ENCODE measurements at regions not wholly inside any gene's neighbourhood (a gene's known extent, or its start where the extent isn't known, plus 50 kb on each side); places are given as distances from the start of the nearest gene placed in this dataset.

DNA sequence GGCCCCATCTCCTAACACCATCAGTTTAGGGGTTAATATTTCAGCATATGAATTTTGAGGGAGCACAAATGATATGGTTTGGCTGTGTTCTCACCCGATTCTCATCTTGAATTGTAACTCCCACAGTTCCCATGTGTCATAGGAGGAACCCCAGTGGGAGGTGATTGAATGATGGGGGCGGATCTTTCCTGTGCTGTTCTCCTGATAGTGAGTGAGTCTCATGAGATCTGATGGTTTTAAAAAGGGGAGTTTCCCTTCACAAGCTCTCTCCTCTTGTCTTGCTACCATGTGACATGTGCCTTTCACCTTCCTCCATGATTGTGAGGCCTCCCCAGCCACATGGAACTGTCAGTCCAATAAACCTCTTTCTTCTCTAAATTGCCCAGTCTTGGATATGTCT is 73.8 kb upstream of the TJP1 start:
- ATAC-seq: no peak
- TF ChIP-seq, protein P1, sequence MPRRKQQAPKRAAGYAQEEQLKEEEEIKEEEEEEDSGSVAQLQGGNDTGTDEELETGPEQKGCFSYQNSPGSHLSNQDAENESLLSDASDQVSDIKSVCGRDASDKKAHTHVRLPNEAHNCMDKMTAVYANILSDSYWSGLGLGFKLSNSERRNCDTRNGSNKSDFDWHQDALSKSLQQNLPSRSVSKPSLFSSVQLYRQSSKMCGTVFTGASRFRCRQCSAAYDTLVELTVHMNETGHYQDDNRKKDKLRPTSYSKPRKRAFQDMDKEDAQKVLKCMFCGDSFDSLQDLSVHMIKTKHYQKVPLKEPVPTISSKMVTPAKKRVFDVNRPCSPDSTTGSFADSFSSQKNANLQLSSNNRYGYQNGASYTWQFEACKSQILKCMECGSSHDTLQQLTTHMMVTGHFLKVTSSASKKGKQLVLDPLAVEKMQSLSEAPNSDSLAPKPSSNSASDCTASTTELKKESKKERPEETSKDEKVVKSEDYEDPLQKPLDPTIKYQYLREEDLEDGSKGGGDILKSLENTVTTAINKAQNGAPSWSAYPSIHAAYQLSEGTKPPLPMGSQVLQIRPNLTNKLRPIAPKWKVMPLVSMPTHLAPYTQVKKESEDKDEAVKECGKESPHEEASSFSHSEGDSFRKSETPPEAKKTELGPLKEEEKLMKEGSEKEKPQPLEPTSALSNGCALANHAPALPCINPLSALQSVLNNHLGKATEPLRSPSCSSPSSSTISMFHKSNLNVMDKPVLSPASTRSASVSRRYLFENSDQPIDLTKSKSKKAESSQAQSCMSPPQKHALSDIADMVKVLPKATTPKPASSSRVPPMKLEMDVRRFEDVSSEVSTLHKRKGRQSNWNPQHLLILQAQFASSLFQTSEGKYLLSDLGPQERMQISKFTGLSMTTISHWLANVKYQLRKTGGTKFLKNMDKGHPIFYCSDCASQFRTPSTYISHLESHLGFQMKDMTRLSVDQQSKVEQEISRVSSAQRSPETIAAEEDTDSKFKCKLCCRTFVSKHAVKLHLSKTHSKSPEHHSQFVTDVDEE (CRISPR knock-in tag; IDR thresholded peaks at IDR 0.05): no peak
- no peak for TF ChIP-seq ESRRG (CRISPR knock-in tag; IDR thresholded peaks at IDR 0.05)
- no peak for TF ChIP-seq GLIS3 (CRISPR knock-in tag; IDR thresholded peaks at IDR 0.05)
- no peak for TF ChIP-seq TOX (CRISPR knock-in tag; IDR thresholded peaks at IDR 0.05; ENCODE audit: borderline replicate concordance)
- no peak for TF ChIP-seq CSDC2 (CRISPR knock-in tag; IDR thresholded peaks at IDR 0.05)
- no peak for TF ChIP-seq TCF4 (CRISPR knock-in tag; IDR thresholded peaks at IDR 0.05; ENCODE audit: borderline replicate concordance)
- TF ChIP-seq, protein P2, sequence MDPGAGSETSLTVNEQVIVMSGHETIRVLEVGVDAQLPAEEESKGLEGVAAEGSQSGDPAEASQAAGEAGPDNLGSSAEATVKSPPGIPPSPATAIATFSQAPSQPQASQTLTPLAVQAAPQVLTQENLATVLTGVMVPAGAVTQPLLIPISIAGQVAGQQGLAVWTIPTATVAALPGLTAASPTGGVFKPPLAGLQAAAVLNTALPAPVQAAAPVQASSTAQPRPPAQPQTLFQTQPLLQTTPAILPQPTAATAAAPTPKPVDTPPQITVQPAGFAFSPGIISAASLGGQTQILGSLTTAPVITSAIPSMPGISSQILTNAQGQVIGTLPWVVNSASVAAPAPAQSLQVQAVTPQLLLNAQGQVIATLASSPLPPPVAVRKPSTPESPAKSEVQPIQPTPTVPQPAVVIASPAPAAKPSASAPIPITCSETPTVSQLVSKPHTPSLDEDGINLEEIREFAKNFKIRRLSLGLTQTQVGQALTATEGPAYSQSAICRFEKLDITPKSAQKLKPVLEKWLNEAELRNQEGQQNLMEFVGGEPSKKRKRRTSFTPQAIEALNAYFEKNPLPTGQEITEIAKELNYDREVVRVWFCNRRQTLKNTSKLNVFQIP (CRISPR knock-in tag; IDR thresholded peaks at IDR 0.05; ENCODE audit: borderline replicate concordance, low read depth): no peak
- TF ChIP-seq, protein P3, sequence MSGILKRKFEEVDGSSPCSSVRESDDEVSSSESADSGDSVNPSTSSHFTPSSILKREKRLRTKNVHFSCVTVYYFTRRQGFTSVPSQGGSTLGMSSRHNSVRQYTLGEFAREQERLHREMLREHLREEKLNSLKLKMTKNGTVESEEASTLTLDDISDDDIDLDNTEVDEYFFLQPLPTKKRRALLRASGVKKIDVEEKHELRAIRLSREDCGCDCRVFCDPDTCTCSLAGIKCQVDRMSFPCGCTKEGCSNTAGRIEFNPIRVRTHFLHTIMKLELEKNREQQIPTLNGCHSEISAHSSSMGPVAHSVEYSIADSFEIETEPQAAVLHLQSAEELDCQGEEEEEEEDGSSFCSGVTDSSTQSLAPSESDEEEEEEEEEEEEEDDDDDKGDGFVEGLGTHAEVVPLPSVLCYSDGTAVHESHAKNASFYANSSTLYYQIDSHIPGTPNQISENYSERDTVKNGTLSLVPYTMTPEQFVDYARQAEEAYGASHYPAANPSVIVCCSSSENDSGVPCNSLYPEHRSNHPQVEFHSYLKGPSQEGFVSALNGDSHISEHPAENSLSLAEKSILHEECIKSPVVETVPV (CRISPR knock-in tag; IDR thresholded peaks at IDR 0.05): no peak
- TF ChIP-seq ZC3H10 (CRISPR knock-in tag; IDR thresholded peaks at IDR 0.05): no peak
- TF ChIP-seq ISL1 (CRISPR knock-in tag; IDR thresholded peaks at IDR 0.05): no peak
- TF ChIP-seq RARB (CRISPR knock-in tag; IDR thresholded peaks at IDR 0.05): no peak
- TF ChIP-seq PPARA (CRISPR knock-in tag; IDR thresholded peaks at IDR 0.05; ENCODE audit: borderline replicate concordance): no peak
- no peak for TF ChIP-seq SNAI2 (CRISPR knock-in tag; IDR thresholded peaks at IDR 0.05)
- no peak for TF ChIP-seq ARNTL (CRISPR knock-in tag; IDR thresholded peaks at IDR 0.05; ENCODE audit: borderline replicate concordance, low read depth)
- TF ChIP-seq ZFP3 (CRISPR knock-in tag; IDR thresholded peaks at IDR 0.05): no peak
- TF ChIP-seq, protein P4, sequence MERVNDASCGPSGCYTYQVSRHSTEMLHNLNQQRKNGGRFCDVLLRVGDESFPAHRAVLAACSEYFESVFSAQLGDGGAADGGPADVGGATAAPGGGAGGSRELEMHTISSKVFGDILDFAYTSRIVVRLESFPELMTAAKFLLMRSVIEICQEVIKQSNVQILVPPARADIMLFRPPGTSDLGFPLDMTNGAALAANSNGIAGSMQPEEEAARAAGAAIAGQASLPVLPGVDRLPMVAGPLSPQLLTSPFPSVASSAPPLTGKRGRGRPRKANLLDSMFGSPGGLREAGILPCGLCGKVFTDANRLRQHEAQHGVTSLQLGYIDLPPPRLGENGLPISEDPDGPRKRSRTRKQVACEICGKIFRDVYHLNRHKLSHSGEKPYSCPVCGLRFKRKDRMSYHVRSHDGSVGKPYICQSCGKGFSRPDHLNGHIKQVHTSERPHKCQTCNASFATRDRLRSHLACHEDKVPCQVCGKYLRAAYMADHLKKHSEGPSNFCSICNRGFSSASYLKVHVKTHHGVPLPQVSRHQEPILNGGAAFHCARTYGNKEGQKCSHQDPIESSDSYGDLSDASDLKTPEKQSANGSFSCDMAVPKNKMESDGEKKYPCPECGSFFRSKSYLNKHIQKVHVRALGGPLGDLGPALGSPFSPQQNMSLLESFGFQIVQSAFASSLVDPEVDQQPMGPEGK (CRISPR knock-in tag; IDR thresholded peaks at IDR 0.05; ENCODE audit: borderline replicate concordance): no peak
- TF ChIP-seq BACH2 (CRISPR knock-in tag; IDR thresholded peaks at IDR 0.05; ENCODE audit: borderline replicate concordance): no peak
- TF ChIP-seq, protein P5, sequence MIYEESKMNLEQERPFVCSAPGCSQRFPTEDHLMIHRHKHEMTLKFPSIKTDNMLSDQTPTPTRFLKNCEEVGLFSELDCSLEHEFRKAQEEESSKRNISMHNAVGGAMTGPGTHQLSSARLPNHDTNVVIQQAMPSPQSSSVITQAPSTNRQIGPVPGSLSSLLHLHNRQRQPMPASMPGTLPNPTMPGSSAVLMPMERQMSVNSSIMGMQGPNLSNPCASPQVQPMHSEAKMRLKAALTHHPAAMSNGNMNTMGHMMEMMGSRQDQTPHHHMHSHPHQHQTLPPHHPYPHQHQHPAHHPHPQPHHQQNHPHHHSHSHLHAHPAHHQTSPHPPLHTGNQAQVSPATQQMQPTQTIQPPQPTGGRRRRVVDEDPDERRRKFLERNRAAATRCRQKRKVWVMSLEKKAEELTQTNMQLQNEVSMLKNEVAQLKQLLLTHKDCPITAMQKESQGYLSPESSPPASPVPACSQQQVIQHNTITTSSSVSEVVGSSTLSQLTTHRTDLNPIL (CRISPR knock-in tag; IDR thresholded peaks at IDR 0.05; ENCODE audit: low read depth): no peak
- no peak for TF ChIP-seq ZNF70 (CRISPR knock-in tag; IDR thresholded peaks at IDR 0.05)
- no peak for TF ChIP-seq ZNF8 (CRISPR knock-in tag; IDR thresholded peaks at IDR 0.05)

DNA sequence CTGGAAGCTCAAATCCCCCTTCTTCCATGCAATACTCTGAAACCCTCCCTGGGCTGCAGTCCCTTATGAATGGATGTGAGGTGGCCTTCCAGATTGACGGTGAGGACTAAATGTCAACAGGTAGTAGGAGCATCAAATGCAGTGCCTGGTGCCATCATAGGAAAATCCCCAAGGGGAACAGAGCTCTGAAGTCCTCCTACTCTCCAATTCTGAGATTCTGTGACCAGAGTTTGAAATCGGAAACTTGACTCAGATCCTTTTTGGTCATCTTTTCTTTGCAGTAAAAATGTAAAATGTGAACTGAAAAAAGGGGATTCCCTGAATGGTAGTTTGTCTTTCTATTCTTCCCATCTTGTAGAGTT is 68.8 kb upstream of the TJP1 start:
- no peak for ATAC-seq
- TF ChIP-seq TOX (CRISPR knock-in tag; IDR thresholded peaks at IDR 0.05; ENCODE audit: borderline replicate concordance): no peak
- TF ChIP-seq, protein P1 (CRISPR knock-in tag; IDR thresholded peaks at IDR 0.05): no peak
- TF ChIP-seq ZFP30 (CRISPR knock-in tag; IDR thresholded peaks at IDR 0.05): no peak
- no peak for TF ChIP-seq ZC3H10 (CRISPR knock-in tag; IDR thresholded peaks at IDR 0.05)
